GM19328 (cell line): ENCODE measurements at regions not wholly inside any gene's neighbourhood (a gene's known extent, or its start where the extent isn't known, plus 50 kb on each side); places are given as distances from the start of the nearest gene placed in this dataset.

Experiments
- ATAC-seq: cut with Tn5 transposase; IDR thresholded peaks from one replicate; pipeline ENCODE4 v1.9.1; 2021; ENCODE audit warnings: mild to moderate bottlenecking, moderate library complexity; ENCODE audit not compliant: unreplicated experiment

- no peak for ATAC-seq
These were observed 647.1 kb upstream of the KLF4 start for GRCh38 chr9:108136656-108137055.

- no peak for ATAC-seq
These were observed 645.0 kb upstream of the KLF4 start for GRCh38 chr9:108134486-108135128.

GRCh38 chr9:108133680-108134079, 644.1 kb upstream of the KLF4 start:
- ATAC-seq = no peak

- ATAC-seq = no peak
These were observed 643.5 kb upstream of the KLF4 start for GRCh38 chr9:108133101-108133500.

GRCh38 chr9:108130905-108131304, 641.3 kb upstream of the KLF4 start:
- ATAC-seq = no peak

- no peak for ATAC-seq
These were observed 636.1 kb upstream of the KLF4 start for GRCh38 chr9:108125625-108126024.

GRCh38 chr9:108119530-108120113, 630.1 kb upstream of the KLF4 start:
- no peak for ATAC-seq

GRCh38 chr9:108117795-108118194, 628.2 kb upstream of the KLF4 start:
- ATAC-seq = no peak

- no peak for ATAC-seq
These were observed 627.7 kb upstream of the KLF4 start for GRCh38 chr9:108117306-108117705.

GRCh38 chr9:108113596-108113995, 624.0 kb upstream of the KLF4 start:
- no peak for ATAC-seq

- ATAC-seq = no peak
These were observed 620.5 kb upstream of the KLF4 start for GRCh38 chr9:108109927-108110690.

GRCh38 chr9:108108852-108109448, 619.4 kb upstream of the KLF4 start:
- ATAC-seq = no peak

GRCh38 chr9:108108280-108108851, 618.8 kb upstream of the KLF4 start:
- ATAC-seq = no peak

GRCh38 chr9:108105885-108106284, 616.3 kb upstream of the KLF4 start:
- ATAC-seq = no peak

- ATAC-seq = no peak
These were observed 615.4 kb upstream of the KLF4 start for GRCh38 chr9:108104991-108105390.

- ATAC-seq = no peak
These were observed 613.6 kb upstream of the KLF4 start for GRCh38 chr9:108103046-108103693.

- ATAC-seq = no peak
These were observed 611.8 kb upstream of the KLF4 start for GRCh38 chr9:108101410-108101809.

- no peak for ATAC-seq
These were observed 611.0 kb upstream of the KLF4 start for GRCh38 chr9:108100571-108100970.

GRCh38 chr9:108099854-108100253, 610.3 kb upstream of the KLF4 start:
- ATAC-seq = no peak

- ATAC-seq = no peak
These were observed 605.9 kb upstream of the KLF4 start for GRCh38 chr9:108095496-108095895.

GRCh38 chr9:108094676-108094993, 605.1 kb upstream of the KLF4 start:
- no peak for ATAC-seq
